CMK (cell line): ENCODE measurements at regions not wholly inside any gene's neighbourhood (a gene's known extent, or its start where the extent isn't known, plus 50 kb on each side); places are given as distances from the start of the nearest gene placed in this dataset.
A peak's percentile ranks its signal among the peaks of the same experiment; 100 is the strongest.

Source experiments
- DNase-seq: peaks from one replicate; pipeline ENCODE4 v3.0.0-alpha.2; 2010; ENCODE audit warnings: low read depth

- peak; percentile 35 for DNase-seq
Measured at GRCh38 chr11:70650075-70650909, 252.0 kb downstream of the CTTN start.

DNA sequence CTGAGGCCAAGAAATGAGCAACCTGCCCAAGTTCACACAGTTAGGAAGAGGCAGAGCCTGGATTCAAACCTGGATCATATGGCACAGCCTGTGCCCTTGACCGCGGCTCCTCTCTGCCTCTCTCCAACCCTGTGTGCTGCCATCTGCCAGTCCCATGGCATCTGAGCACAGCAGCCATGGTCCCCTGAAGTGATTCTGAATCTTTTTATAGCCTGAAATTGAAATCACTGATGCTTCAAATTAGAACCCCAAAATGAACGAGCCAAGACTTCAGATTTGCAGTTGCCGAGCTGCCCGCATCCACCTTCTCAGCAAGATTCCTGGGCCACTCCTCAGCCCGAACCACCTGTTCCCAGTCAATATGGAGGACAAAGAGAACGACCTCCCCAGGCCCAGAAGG is 252.7 kb downstream of the CTTN start:
- DNase-seq: no peak

GRCh38 chr11:70654016-70654415 is 255.7 kb downstream of the CTTN start:
- DNase-seq: no peak

GRCh38 chr11:70655816-70656215 is 257.5 kb downstream of the CTTN start:
- DNase-seq: no peak

DNA sequence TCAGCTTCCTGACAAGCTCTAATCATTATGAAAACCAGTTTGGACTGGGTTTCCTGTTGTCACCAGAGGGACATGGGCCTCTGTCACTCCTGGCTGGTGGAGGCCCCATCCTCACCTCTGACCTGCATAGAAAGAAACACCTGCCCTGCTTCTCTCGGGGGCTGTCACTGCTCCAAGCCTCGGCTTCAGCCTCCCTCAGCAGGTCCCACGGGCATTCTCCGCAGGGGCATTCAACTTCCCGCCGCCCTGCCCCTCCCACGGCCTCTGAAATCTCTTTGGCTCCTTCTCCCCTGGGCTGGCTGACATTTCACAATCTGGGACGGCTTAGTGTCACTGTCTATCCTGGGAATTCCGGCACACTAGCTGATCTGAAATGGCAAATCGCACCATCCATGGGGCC is 257.9 kb downstream of the CTTN start:
- DNase-seq: no peak

GRCh38 chr11:70660059-70660888 is 261.9 kb downstream of the CTTN start:
- no peak for DNase-seq

DNA sequence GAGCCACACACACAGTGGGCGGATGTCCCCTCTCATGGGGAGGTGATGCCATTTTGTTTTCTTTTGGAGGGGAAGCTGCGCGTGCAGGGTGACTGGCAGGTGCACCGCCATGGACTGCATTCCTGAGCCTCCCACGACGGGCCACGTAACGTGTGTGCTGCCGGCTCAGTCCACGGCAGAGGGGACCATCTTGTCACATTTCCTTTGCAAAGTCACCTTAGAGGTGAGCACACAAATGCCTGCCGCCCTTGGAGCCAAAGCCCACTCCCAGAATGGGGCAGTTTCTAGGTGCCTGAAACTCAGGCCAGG is 262.5 kb downstream of the CTTN start:
- no peak for DNase-seq

- DNase-seq: no peak
Measured at GRCh38 chr11:70661761-70662501, 263.6 kb downstream of the CTTN start.

DNA sequence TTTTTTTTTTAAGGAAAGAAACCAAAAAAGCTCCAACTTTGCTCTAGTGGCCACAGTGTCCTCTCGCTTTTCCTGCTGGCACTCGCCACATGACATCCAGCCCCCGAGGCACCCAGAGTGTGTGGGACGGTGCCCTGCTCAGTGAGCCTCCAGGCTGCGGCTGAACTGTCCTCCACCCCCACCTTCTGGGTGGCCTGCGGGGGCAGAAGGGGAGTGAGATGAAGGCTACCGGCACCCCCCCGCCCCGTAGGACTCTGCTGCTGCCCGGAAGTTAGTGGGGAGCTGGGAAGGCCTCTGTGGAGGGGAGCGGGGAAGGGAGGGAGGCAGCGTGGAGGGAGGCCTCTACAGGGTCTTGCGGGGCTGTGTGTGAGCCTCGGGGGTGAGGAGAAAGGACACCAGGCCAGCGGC is 264.4 kb downstream of the CTTN start:
- no peak for DNase-seq

GRCh38 chr11:70663815-70664214 is 265.5 kb downstream of the CTTN start:
- DNase-seq: no peak

- DNase-seq: no peak
Measured at GRCh38 chr11:70666311-70666710, 268.0 kb downstream of the CTTN start.

GRCh38 chr11:70667767-70668166 is 269.4 kb downstream of the CTTN start:
- DNase-seq: no peak

DNA sequence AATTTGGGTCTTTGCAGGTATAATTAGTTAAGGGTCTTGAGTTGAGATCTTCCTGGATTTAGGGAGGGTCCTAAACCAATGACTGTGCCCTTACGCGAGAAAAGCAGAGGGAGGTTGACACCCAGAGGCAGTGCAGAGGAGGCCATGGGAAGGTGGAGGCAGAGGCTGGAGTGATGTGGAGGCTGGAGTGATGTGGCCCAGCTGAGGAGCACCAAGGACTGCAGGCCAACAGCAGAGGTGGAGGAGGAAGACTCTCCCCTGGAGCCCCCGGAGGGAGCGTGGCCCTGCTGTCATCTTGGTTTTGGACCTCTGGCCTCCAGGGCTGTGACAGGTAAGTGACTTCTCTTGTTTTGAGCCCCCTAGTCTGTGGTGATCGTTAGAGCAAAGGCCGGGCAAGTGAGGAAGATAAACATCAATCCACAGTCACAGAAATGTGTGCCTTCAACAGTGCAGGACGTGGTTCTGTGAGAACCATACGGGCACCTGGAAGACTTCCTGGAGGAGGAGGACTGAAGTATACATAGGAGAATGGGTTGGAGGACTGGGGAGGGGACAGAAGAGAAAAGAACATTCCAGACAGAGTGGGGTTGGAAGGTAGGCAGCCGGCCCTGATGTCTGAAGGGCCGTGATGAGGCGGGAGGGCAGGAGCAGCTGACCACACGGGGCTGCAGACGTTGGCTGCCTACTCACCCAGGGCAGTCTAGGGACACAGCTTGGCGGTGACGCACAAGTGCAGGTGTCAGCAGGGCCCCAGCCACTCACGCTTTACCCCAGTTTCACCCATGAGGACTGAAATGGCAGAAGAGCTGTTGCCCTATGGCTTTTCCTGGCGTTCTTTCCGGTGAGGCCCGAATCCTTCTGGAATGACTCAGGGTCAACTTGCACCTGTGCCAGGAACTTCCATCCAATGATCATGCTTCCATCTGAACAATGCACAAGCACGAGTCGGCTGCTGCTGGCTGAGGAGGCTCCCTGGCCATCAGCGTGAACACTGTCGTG is 270.2 kb downstream of the CTTN start:
- DNase-seq: no peak

DNA sequence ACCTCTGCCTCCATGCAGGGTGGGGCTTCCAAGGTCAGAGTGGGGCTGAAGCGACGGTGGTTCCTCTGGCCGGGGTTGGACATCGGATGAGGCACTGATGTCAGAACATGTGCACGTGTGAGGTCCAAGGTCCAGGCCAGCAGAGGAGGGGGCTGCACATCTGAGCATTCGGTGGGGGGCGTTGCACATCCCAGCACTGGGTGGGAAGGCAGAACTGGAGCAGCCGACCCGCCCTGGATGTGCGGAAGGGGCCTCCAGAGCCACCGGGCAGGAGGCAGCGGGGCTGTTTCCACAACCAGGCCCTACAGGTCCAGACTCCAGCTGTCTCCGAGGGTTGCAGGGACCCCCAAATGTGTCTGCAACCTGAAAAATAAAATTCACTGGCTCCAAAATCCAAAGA is 271.0 kb downstream of the CTTN start:
- DNase-seq: no peak

DNA sequence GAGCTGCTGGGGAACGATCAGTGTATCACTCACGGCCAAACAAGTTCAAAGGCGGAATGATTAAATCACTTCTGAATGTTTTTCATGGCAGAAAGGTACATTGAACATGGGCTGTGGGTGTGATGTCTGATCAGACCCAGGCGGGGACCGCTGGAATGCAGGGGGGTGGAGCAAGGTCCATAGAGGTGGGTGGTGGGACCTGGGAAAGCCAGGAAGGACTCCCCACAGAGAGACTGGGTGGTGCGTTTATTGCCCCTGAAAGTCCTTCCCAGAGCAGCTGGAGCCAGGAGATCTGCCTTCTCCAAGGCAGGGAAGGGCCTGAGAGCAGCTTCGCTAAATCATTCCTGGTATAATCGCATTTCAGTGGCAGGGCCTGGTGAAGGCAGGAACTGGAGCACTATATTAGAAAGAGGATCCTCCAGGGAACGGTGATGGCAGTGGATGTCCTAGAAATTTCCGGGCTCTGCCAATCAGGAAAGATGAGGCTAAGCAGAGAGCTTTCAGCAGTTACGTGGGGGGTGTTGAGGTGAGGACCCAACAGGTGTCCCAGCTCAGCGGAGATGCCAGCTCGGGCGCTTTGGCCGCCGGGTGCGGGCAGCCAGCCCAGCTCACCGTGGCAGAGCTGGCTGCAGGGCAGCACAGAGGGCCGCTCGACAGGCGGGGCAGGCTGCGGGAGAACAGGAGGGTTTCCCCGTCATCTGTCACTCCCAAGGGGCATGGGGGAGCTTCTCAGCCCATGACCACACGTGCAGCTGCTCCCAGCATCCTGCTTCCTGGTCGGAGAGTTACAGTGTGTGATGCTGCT is 271.7 kb downstream of the CTTN start:
- no peak for DNase-seq

- DNase-seq: no peak
Measured at GRCh38 chr11:70670676-70671034, 272.3 kb downstream of the CTTN start.

- DNase-seq: no peak
Measured at GRCh38 chr11:70671083-70671482, 272.8 kb downstream of the CTTN start.

DNA sequence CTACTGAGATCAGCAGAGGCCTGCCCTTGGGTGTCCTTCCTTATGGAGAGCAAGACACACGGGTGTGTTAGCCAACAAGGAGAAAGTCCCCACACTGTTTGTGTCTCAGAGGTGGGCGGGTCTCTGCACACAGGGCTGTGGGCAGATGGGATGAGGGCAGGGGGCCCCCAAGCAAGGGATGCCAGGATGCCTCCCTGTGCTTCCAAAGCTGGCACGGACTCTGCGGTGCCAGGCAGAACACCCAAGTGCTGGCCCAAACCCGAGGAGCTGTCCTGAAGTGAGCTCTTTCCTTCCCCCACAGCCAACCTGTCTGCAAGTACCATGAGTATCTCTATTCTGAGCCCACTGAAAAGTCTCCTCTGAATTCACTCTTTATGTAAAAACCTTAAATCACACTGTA is 273.3 kb downstream of the CTTN start:
- no peak for DNase-seq

GRCh38 chr11:70672991-70673653 is 274.8 kb downstream of the CTTN start:
- DNase-seq: no peak

DNA sequence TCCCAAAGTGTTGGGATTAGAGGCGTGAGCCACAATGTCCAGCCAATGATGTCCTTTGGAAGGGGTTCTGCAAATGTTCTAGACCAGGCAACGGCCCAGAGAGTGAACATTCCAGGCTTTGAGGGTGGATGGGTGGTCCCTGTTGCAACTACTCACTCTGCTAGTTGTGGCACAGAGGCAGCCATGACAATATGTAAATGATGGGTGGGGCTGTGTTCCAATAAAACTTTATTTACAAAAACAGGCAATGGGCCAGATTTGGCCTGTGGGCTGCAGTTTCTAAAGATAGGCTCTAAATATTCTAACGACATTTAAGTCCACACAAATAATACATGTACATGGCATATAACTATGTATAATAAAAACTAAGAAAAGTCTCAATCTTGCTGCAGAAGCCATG is 276.3 kb downstream of the CTTN start:
- no peak for DNase-seq
